Hippocampal formation (tissue), 2 donors: ENCODE measurements at regions not wholly inside any gene's neighbourhood (a gene's known extent, or its start where the extent isn't known, plus 50 kb on each side); places are given as distances from the start of the nearest gene placed in this dataset.
"Not testable (repeated sequence)": the region's sequence is repeated elsewhere in the genome, so short reads cannot be mapped to it uniquely, and the experiment has no call there.

Source experiments
- DNase-seq, 2 donors: peaks; one replicate each; lab custom pipeline; 2025; lab: John Stamatoyannopoulos, UW

DNA sequence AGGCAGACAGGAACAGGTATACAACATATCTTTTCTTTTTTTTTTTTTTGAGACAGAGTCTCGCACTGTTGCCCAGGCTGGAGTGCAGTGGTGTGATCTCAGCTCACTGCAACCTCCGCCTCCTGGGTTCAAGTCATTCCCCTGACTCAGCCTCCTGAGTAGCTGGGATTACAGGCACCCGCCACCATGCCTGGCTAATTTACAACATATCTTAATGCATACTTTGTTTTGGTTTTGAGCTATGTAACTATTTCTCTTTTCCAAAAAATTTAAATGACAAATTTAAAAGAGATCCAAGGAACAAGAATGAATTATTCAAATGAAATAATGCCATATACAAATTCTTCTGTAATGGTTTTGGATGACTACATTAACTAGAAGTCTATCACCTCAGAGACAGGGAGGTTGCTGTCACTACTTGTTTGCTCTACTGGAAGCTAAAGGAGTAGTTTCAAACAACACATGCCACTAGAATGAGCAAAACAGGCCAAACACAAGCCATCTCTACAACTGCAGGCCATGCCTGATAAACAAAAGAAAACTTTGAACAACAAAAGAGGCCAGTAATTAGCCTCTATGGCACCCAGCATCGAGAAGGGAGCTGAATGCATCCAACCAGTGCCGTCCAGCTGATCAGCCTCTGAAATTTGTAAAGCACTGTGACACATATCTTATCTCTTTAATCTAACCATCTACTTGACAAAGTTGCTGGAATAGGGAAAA, 133.6 kb upstream of the VOPP1 start:
- DNase-seq: not testable (repeated sequence)

DNA sequence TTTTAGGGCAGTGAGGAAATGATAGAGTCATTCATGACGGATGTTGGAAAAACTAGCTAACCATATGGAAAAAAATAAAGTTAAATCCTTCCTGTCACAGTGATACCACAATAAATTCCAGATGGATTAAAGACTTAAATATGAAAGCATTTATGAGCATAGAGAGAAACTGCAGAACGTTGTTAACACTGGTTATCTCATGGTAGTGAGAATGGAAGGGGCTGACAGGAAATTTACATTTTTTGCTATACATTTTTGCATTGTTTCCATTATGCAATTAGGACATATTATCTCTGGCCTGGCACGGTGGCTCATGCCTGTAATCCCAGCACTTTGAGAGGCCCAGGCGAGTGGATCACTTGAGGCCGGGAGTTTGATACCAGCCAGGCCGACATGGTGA, 130.5 kb upstream of the VOPP1 start:
- DNase-seq: not testable (repeated sequence)

DNA sequence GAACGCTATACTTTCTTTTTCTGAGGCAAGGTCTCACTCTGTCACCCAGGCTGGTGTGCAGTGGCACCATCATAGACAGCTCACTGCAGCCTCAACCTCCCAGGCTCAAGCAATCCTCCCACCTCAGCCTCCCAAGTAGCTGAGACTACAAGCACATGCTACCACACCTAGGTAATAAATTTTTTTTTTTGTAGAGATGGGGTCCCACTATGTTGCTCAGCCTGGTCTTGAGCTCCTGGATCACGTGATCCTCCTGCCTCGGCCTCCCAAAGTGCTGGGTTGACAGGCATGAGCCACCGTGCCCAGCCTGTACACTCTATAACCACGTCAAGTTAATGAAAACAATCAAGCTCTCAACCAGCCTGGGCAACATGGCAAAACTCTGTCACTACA, 127.1 kb upstream of the VOPP1 start:
- DNase-seq: not testable (repeated sequence)

DNA sequence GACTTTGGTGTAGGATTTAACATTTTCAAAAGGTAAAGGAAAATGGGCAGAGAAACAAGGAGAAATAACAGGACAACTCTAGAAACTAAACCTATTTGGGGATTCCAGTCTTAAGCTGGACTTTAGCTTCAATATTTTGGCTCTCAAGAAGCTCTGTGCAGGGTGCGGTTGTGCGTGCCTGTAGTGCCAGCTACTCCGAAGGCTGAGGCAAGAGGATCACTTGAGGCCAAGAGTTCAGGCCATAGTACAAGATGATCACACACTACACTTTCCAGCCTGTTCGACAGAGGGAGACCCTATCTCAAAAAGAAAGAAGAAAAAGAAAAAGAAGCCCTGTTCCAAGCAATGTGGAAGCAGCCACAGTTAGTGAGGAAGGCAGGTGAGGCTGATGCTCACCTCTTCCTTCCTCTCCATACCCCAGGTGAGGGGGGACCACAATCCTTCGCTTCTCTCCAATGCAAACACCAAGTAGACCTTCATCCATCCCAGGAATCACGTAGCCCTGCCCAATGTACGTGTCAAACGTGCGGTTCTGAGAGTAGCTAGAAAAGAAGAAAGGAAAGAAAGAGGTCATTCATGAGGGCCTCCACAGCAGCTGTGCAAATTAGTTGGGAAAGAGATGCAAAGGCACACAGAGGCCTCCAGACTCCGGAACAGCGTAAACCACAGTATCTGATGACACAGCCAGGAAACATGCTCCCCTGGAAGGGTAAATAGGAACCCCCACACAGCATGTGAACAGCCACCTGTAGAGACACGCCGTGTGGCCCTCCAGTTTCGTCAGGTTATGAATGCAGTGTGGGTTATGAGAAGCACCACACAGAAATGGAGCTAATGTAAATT, 126.5 kb upstream of the VOPP1 start:
- DNase-seq: not testable (repeated sequence)

DNA sequence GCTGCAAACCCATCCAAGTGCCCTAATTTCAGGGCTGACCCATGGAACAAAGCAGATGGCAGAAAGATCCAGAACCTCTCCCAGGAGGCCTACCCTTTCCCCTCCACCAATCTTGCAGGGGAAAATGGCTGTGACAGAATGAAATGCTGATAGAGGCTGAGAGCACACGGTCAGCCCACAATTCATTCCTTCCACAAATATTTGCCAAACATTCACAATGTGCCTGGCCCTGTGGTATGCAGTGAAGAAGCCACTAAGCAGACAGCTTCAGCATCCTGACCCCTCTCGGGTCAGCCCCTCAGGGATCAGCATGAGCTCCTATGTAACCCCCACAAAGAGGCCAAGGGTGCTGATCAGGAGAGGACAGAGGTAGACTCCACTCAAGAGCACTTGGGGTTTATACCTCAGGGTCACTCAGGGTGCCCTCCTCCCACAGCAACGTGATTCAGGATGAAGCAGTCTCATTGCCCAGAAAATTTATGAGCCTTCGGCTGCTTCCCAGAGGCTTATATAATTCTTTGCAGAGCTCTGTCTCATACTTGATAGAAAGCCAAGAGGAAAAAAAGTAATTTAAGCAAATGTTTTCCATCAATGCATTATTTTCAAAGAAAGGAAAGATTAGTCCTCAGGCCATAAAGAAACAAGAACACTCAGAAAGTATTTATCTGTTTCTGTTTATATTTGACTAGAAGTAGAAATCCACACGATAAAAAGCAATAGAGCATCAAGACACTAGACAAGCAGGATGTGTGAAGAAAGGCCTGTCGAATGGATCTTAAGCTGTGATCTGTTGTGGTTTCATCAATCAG, 123.8 kb upstream of the VOPP1 start:
- DNase-seq: not testable (repeated sequence)

DNA sequence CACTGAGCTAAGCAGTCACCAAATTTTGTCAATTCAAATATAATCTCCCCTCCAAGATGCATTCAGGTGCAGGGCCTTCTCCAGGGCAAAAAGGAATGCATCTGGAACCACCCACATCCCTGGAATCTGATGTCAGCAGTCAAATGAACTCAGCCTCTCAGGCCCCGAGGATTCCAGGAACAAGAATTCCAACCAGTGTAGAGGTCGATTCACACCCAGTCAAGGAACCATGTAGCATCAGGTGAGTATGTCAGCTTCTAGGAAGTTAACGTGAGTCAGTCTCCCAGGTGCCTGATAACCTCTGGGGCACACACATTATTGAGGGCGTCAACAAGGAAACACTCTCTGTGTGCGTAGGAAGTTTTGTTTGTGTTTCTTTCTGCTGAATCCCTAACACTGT, 122.2 kb upstream of the VOPP1 start:
- not testable (repeated sequence) for DNase-seq

DNA sequence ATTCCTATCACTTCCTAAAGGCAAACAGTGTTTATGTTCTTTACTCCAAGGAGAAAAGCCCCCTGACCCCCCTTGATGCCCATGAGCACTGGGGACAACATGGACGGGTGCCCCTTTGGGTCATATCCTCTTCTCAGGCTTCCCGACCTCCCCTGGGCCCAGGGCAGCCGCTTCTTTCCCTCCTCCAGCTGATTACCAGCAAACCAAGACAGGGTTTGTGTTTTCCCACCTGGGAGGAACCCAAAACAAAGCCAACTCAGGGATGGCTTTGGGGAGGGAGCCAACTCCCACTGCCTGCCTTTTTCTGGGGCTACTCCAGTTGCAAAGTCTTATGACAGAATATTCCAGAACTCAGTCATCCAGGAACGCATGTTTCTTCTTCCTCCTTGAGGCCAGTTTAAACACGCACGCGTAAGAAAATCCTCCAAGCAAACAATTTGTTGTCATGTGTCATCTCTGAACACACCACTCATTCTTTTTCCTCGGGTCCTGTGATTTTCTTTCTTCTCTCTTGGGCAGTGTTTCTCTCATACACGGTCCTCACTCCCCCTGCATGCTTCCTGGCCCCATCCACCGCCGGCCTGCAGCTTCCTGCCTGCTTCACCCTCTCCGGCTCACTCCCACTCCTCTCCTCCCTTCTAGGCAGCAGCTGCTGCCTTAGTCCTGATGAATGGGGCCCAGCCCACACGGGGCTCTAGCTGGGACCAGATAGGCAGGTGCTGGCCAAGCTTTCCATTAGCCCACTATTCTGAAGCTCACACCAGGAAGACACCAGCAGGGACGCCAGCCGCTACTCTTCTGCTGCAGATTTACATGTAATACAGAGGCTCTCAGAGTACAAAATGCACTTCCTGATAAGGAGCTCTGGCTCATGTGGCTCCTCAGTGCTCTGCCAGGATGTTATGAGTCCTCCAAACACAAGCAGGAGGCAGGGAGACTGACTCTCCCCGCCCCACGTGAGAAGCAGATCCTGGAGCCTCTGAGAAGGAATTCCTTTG, 116.7 kb upstream of the VOPP1 start:
- not testable (repeated sequence) for DNase-seq

DNA sequence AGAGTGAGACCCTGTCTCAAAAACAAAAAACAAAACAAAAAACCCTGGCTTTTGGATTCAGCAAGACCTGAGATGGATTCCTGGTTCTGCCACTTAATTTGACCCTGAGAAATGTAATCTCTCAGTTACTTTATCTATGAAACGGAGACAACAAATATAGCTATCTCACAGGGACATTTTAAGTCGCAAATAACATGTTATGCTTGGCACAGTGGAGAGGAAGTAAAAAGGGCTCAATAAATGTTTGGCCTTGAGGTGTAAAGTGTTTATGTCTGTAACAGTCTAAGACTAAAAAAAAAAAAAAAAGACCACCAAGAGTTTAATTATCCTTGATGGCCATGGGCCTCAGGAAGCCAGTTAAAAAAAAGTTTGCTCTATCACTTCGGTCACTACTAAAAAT, 116.0 kb upstream of the VOPP1 start:
- DNase-seq: not testable (repeated sequence)

DNA sequence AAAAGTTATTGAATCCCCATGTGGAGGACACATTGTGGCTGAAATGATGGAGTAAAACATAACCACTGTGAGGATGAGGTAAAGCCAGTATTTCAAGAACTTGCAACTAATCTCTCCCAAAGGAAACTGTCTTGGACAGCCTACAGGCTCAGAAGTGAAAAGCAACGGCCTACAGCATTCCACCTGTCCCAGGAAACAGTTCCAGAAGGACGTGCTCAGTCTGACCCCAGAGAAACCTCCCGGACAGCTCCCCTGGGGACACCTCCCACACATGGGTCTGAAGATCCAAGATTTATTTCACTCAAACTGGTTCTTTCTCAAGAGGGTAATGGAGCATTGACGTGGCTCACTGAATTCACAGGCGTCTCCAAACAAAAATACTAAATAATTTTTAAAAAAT, 115.0 kb upstream of the VOPP1 start:
- not testable (repeated sequence) for DNase-seq

DNA sequence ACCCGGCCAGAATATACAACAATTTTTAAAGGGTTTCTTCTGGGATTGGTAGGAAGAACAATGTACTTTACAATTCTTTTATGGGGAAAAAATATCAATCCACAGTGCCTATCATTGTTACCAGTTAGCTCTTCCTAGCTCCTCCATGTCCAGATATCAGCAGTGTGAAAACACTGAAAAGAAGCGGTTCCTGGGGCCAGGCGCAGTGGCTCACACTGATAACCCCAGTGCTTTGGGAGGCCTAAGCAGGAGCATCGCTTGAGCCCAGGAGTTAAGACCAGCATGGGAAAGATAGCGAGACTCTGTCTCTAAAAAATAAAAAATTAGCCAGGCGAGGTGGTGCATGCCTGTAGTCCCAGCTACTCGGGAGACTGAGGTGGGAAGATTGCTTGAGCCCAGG, 114.5 kb upstream of the VOPP1 start:
- not testable (repeated sequence) for DNase-seq

DNA sequence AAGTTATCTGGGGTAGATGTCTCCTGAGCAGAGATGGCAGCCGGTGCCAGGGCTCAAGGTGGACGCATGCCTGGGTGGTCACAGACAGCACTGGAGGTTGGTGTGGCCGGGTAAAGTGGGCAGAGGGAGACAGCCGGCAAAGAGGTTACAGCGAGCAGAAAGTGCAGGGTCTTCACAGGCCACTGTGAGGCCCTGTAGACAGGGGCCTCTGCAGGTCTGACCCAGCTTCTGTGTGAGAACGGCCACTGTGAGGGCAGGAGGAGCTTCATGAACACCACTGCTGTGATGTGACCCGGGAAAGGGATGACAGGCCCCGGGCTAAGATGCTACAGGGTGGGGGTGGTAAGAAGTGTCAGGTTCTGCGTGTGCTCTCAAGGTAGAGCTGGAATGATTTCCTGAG, 111.2 kb upstream of the VOPP1 start:
- not testable (repeated sequence) for DNase-seq

DNA sequence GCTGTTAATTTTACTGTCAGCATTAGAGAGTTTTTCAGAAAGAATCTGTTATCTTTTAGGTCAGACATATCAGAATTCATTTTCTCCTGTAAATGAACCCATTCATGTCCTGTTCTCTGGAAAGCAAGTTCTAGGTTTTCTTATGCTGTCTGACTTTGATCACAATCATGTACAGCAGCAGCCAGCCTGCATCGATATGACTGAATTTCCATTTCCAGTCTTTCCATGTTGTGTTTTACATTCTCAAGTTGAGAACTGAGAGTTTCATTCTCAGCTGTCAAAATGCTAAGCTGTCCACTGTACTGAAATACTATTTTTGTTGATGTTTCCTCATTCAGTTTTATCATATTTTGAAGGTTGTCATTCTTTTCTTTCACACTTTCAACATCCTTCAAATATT, 103.3 kb upstream of the VOPP1 start:
- DNase-seq: not testable (repeated sequence)

DNA sequence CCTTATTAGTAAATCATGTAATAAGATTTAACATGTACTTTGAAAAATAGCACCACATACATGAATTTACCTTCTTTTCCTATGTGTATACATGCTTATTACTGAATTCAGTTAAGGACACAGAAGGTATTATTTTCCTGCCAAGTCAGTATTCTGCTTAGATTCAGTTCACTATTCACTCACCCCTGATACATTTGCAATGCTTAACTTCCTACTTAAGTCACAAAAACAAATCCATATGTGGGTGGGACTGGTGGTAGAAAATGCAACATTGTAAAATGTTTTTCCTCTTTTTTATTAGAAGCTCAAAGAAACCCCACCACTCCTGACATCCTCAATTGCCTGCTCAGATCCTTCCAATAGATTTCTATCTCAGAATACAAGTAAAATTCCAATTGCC, 101.2 kb upstream of the VOPP1 start:
- not testable (repeated sequence) for DNase-seq

DNA sequence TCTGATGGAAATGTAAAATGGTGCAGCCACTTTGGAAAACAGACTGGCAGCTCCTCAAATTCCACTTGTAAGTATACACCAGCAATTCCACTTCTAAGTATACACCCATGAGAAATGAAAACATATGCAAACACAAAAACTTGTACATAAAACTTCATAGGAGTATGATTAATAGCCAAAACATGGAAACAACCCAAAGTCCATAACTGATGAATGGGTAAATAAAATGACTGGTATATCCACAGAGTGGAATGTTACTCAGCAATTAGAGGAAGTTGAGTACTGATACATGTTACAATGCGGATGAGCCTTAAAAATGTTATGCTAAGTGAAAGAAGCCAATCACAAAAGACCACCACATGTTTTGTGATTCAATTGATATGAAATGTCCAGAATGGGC, 99.8 kb upstream of the VOPP1 start:
- not testable (repeated sequence) for DNase-seq

DNA sequence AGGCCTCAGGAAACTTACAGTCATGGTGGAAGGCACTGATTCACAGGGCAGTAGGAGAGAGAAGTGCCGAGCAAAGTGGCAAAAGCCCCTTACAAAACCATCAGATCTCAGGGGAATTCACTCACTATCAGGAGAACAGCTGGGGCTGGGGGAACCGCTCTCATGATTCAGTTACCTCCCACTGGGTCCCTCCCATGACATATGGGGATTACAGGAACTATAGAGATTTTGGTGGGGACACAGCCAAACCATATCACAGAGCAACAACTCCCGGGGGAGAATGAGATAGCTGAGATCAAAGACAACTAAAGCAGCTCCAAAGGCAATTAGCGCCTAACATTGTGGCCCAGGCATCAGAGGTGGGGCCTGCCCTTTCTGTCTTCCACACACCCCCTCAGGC, 85.4 kb upstream of the VOPP1 start:
- no peak for DNase-seq

DNA sequence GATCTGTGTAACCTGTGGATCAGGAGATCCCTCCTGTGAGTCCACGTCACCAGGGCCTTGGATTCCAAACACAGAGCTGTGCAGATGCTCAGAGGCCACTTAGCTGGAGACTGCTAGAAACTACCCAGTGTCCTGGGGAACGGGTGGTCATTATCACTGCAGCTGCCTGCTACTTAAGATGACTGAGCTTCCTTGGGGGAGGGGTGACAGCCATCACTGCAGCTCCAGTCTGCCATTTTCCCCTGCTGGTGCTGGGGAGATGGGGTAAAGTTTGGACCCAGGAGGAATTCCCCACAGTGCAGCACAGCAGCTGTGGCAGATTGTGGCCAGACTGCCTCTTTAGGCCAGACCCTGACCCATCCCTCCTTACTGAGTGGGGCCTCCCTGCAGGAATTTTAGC, 78.8 kb upstream of the VOPP1 start:
- no peak for DNase-seq

DNA sequence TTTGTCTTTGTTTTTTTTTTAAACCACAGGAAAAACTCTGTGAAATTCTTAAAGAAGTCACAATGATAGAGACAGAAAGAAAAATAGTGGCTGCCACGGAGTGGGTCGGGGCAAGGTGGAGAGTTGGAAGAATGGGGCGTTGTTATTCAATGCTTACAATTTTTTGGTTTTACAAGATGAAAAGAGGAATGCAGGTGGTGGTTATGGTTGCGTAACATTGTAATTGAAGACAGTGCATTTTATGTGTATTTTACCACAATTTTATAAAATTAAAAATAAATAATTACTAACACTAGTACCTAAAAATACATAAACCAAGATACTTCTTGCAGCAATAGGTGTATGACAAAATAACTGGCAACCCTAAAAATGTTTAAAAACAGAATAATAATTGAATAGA, 76.9 kb upstream of the VOPP1 start:
- no peak for DNase-seq

DNA sequence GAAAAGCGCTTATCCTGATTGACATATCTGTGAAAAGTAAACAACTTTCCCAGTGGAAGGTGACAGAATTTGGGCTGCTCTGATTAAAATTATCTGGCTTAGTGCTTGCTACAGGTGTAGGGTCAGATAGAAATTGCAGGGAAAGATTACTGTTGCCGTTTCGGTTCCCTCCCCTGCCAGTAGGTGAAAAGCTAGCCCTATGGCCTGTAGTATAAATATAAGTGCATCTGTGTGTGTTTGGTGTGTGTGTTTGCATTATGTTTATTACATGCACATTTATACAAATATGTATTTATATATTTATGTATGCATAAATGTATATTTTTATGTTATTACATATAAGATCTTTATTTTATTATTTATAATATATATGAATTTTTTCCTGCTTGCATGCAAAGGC, 72.3 kb upstream of the VOPP1 start:
- no peak for DNase-seq

DNA sequence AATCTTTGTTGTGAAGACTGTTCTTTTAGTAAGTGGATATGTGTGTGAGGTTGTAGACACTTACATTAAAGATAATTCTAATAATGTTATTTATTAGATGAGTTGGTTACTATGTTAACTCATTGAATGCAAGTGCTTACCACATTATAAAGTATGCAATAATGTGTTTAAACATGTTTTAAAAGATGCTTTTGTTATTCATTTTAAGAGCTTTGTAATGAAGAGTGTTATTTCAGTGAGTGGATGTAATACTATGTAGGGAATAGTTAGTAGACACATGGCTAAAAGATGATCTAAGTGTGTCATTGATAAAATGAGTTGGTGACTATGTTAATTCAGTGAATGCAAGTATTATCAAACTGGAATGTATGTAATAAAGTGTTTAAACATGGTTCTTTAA, 70.0 kb upstream of the VOPP1 start:
- DNase-seq: no peak

DNA sequence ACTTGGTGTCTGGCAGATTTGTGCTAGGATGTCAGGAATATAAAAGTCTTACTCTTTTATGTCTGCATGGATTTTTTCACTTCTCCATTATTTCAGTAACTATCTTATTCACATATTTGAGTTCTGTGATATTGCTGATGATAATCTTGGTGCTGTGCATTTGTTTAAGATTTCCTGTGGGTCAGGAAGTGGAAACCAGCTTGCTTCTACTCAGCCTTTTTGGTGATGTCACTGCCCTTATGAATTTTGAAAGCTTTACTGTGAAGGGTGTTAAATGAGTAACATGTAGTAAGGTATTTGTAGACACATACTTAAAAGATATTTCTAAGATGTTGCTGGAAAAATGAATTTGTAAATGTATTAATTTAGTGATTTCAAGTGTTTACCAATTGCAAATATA, 69.5 kb upstream of the VOPP1 start:
- DNase-seq: no peak

DNA sequence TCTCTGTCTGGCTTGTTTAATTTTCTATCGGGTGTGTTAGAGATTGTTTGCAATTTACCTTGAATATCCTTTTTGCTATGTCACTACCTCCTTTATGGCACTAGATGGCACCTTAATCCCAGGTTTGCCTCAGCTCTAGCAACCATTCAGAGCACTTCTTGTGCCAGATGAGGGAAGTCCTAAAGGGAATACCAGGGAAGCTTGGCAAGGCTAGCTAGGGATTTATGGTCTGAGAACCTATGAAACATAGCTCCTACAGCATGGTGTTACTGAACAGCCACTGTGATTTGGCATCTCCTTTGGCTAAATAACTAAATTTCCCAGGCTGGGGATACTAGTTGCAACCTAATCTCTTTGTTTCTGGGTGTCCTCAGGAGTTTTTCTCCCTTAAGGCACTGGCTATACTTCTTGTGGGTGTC, 69.0 kb upstream of the VOPP1 start:
- DNase-seq: peak; percentile 1 to 82
